H9 (cell line): ENCODE measurements at regions not wholly inside any gene's neighbourhood (a gene's known extent, or its start where the extent isn't known, plus 50 kb on each side); places are given as distances from the start of the nearest gene placed in this dataset.
"Not testable (repeated sequence)": the region's sequence is repeated elsewhere in the genome, so short reads cannot be mapped to it uniquely, and the experiment has no call there.

Experiments used
- DNase-seq: peaks from one replicate; pipeline ENCODE4 v3.0.0-alpha.2; 2017
- H2AFZ ChIP-seq: one replicate; pipeline ENCODE4 v1.6.1; 2013; ENCODE audit warnings: mild to moderate bottlenecking, low read length, control low read depth, moderate library complexity
- H2AK5ac ChIP-seq: 2 replicates; pipeline ENCODE4 v1.6.1; 2013; ENCODE audit warnings: low read length, control low read depth, mixed read lengths; ENCODE audit not compliant: insufficient read length
- H2BK120ac ChIP-seq: one replicate; pipeline ENCODE4 v1.6.1; 2013; ENCODE audit warnings: low read depth, mild to moderate bottlenecking, low read length, control low read depth, inconsistent platforms; ENCODE audit not compliant: poor library complexity, severe bottlenecking
- H2BK12ac ChIP-seq: 2 replicates; pipeline ENCODE4 v1.6.1; 2013; ENCODE audit warnings: low read length, control low read depth, mixed read lengths, low read depth; ENCODE audit not compliant: insufficient read length
- H2BK15ac ChIP-seq: 2 replicates; pipeline ENCODE4 v1.6.1; 2013; ENCODE audit warnings: low read depth, low read length, control low read depth
- H2BK20ac ChIP-seq: one replicate; pipeline ENCODE4 v1.6.1; 2013; ENCODE audit warnings: low read depth, mild to moderate bottlenecking, low read length, control low read depth, inconsistent platforms; ENCODE audit not compliant: poor library complexity, severe bottlenecking
- H2BK5ac ChIP-seq: 2 replicates; pipeline ENCODE4 v1.6.1; 2013; ENCODE audit warnings: low read length, control low read depth, mixed read lengths; ENCODE audit not compliant: insufficient read length
- H3K14ac ChIP-seq: 2 replicates; pipeline ENCODE4 v1.6.1; 2013; ENCODE audit warnings: low read length, control low read depth; ENCODE audit not compliant: insufficient read depth
- H3K18ac ChIP-seq: 2 replicates; pipeline ENCODE4 v1.6.1; 2013; ENCODE audit warnings: low read depth, mild to moderate bottlenecking, mixed read lengths, low read length, control low read depth; ENCODE audit not compliant: insufficient read length
- H3K23ac ChIP-seq: 2 replicates; pipeline ENCODE4 v1.6.1; 2013; ENCODE audit warnings: low read length, control low read depth, mixed read lengths, low read depth; ENCODE audit not compliant: insufficient read length
- H3K23me2 ChIP-seq: 2 replicates; pipeline ENCODE4 v1.6.1; 2013; ENCODE audit warnings: low read depth, mild to moderate bottlenecking, mixed read lengths, low read length, control low read depth; ENCODE audit not compliant: insufficient read length, poor library complexity, severe bottlenecking
- H3K27ac ChIP-seq: 2 replicates; pipeline ENCODE4 v1.5.1; 2013; ENCODE audit warnings: low read length, control low read depth, mixed read lengths, low read depth; ENCODE audit not compliant: insufficient read length
- H3K27me3 ChIP-seq: 2 replicates; pipeline ENCODE4 v1.6.1; 2013; ENCODE audit warnings: low read length, control low read depth, inconsistent platforms; ENCODE audit not compliant: insufficient read depth
- H3K4ac ChIP-seq: 2 replicates; pipeline ENCODE4 v1.6.1; 2013; ENCODE audit warnings: low read depth, mild to moderate bottlenecking, control low read depth, inconsistent platforms, low read length, moderate library complexity
- H3K4me1 ChIP-seq: 2 replicates; pipeline ENCODE4 v1.6.1; 2013; ENCODE audit warnings: low read length, control low read depth, inconsistent platforms; ENCODE audit not compliant: insufficient read depth
- H3K4me2 ChIP-seq: 2 replicates; pipeline ENCODE4 v1.6.1; 2013; ENCODE audit warnings: low read length, control low read depth, mixed read lengths; ENCODE audit not compliant: insufficient read length, insufficient read depth
- H3K56ac ChIP-seq: 2 replicates; pipeline ENCODE4 v1.6.1; 2013; ENCODE audit warnings: low read depth, mild to moderate bottlenecking, mixed read lengths, low read length, control low read depth; ENCODE audit not compliant: insufficient read length
- H3K79me1 ChIP-seq: 2 replicates; pipeline ENCODE4 v1.6.1; 2013; ENCODE audit warnings: low read depth, mild to moderate bottlenecking, moderate library complexity, low read length, control low read depth, inconsistent platforms; ENCODE audit not compliant: insufficient read depth, poor library complexity, severe bottlenecking
- H3K79me2 ChIP-seq: 2 replicates; pipeline ENCODE4 v1.6.1; 2013; ENCODE audit warnings: low read length, control low read depth, inconsistent platforms; ENCODE audit not compliant: insufficient read depth
- H3K9ac ChIP-seq: 2 replicates; pipeline ENCODE4 v1.6.1; 2013; ENCODE audit warnings: low read length, control low read depth, mixed read lengths; ENCODE audit not compliant: insufficient read length; ENCODE audit errors: extremely low read depth
- H3K9me3 ChIP-seq: one replicate; pipeline ENCODE4 v1.6.1; 2013; ENCODE audit warnings: low read depth, low read length, inconsistent platforms; ENCODE audit not compliant: control insufficient read depth
- H3T11ph ChIP-seq: one replicate; pipeline ENCODE4 v1.6.1; 2013; ENCODE audit warnings: mild to moderate bottlenecking, low read length, control low read depth, inconsistent platforms
- H4K20me1 ChIP-seq: one replicate; pipeline ENCODE4 v1.6.1; 2013; ENCODE audit not compliant: control insufficient read depth, insufficient read length, insufficient read depth
- H4K5ac ChIP-seq: 2 replicates; pipeline ENCODE4 v1.6.1; 2013; ENCODE audit warnings: low read depth, mild to moderate bottlenecking, mixed read lengths, low read length, control low read depth; ENCODE audit not compliant: insufficient read length
- H4K8ac ChIP-seq: replicated peaks from 2 replicates; pipeline ENCODE4 v1.6.1; 2013; ENCODE audit warnings: low read length, control low read depth, mixed read lengths, low read depth; ENCODE audit not compliant: insufficient read length
- H4K91ac ChIP-seq: 2 replicates; pipeline ENCODE4 v1.6.1; 2013; ENCODE audit warnings: low read depth, mild to moderate bottlenecking, moderate library complexity, mixed read lengths, low read length, control low read depth; ENCODE audit not compliant: insufficient read length
- H3K27ac Mint-ChIP-seq, 3 experiments: 2 replicates in 2 of 3; 3 replicates in 1 of 3; pipeline ENCODE4 v1.8.0; 2020 to 2021; ENCODE audit warnings: mixed read lengths in 3 of 3, mild to moderate bottlenecking in 1 of 3, moderate library complexity in 1 of 3
- H3K27me3 Mint-ChIP-seq: 2 replicates; pipeline ENCODE4 v1.8.0; 2021; ENCODE audit warnings: low read depth, mild to moderate bottlenecking, moderate library complexity, mixed read lengths
- H3K36me3 Mint-ChIP-seq, 3 experiments: 2 replicates in 2 of 3; 3 replicates in 1 of 3; pipeline ENCODE4 v1.8.0; 2020 to 2021; ENCODE audit warnings: low read depth in 3 of 3, mixed read lengths in 3 of 3; ENCODE audit not compliant: insufficient read depth in 1 of 3
- H3K4me1 Mint-ChIP-seq, 2 experiments: 2 replicates each; pipeline ENCODE4 v1.8.0; 2020; ENCODE audit warnings: mixed read lengths in 2 of 2
- H3K4me3 Mint-ChIP-seq, 2 experiments: 2 replicates in 1 of 2; 3 replicates in 1 of 2; pipeline ENCODE4 v1.8.0; 2020 to 2021; ENCODE audit warnings: mild to moderate bottlenecking in 2 of 2, mixed read lengths in 2 of 2, moderate library complexity in 1 of 2
- H3K9me3 Mint-ChIP-seq, 2 experiments: 2 replicates in 1 of 2; 3 replicates in 1 of 2; pipeline ENCODE4 v1.8.0; 2020; ENCODE audit warnings: mild to moderate bottlenecking in 2 of 2, mixed read lengths in 2 of 2, moderate library complexity in 1 of 2
- WGBS: extraction: QIAGEN DNeasy Blood & Tissue Kit; methylation state at CpG from one replicate; pipeline ENCODE4 v1.1.7; 2013; ENCODE audit warnings: missing lambda C conversion rate, low lambda C conversion rate, mixed read lengths; ENCODE audit not compliant: insufficient read length; ENCODE audit errors: extremely low coverage; 5-methylcytosine and 5-hydroxymethylcytosine counted together
- TF ChIP-seq, protein P1 (sequence below): fragments of 200-600 bp; sonication (generic); conservative IDR thresholded peaks from 3 replicates; pipeline ENCODE4 v1.8.0; 2021; ENCODE audit warnings: antibody characterized with exemption, mild to moderate bottlenecking

DNA sequence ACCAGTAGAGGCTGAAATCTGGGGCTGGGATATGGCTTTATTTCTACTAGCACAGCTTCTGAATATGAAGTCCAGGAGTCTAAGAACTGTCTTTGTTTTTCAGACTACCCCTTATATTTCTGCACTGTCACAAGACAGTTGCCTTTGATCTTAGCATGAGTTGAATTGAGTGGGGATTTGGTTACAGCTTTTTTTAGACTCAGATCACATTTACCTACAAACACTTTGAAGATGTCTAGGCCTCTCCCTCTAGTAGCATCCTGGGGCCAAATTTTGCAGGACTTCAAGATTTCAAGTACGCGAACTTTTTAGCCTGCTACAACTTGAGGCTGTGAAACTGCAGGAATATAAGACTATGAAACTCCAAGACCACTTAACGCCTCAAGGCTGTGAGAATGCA is 240.2 kb downstream of the NEBL start:
- Histone ChIP-seq H2AFZ (no peak overlapping the region), H2BK5ac (no peak overlapping the region), H3K9ac (no peak overlapping the region), H3K27ac (no peak overlapping the region), H3K9me3 (no peaks in the 10 kb centered on the region), H4K8ac (no peak overlapping the region), H3K18ac (no peak overlapping the region), H3K23ac (no peak overlapping the region), H3K4me1 (0 out of 2 replicates have a peak, but pooled peaks cover 6% of the 10 kb centered on the region), H2BK15ac (no peak overlapping the region), H3K23me2 (no peaks in the 10 kb centered on the region), H2BK20ac (no peak overlapping the region), H3K4ac (no peak overlapping the region), H4K91ac (no peak overlapping the region), H3K14ac (no peak overlapping the region), H3T11ph (no peak overlapping the region), H2BK120ac (no peak overlapping the region), H2BK12ac (no peak overlapping the region), H3K27me3 (no peaks in the 10 kb centered on the region), H2AK5ac (no peak overlapping the region), H3K79me1 (no peaks in the 10 kb centered on the region), H3K56ac (no peak overlapping the region), H4K5ac (no peak overlapping the region), H3K79me2 (no peaks in the 10 kb centered on the region), H3K4me2 (no peak overlapping the region), H4K20me1 (no peaks in the 10 kb centered on the region)
- Mint-ChIP-seq H3K9me3 (peaks cover 5 to 6% of the 10 kb centered on the region in 2 experiments; a peak in 2 of 5 replicates), H3K27ac (no peak overlapping the region), H3K36me3 (peaks cover 2 to 4% (median 4%) of the 10 kb centered on the region in 3 experiments; a peak in 4 of 7 replicates), H3K4me1 (peaks cover 7 to 13% of the 10 kb centered on the region in 2 experiments), H3K4me3 (no peak overlapping the region), H3K27me3 (no peaks in the 10 kb centered on the region)
- no peak for DNase-seq
- TF ChIP-seq, protein P1, sequence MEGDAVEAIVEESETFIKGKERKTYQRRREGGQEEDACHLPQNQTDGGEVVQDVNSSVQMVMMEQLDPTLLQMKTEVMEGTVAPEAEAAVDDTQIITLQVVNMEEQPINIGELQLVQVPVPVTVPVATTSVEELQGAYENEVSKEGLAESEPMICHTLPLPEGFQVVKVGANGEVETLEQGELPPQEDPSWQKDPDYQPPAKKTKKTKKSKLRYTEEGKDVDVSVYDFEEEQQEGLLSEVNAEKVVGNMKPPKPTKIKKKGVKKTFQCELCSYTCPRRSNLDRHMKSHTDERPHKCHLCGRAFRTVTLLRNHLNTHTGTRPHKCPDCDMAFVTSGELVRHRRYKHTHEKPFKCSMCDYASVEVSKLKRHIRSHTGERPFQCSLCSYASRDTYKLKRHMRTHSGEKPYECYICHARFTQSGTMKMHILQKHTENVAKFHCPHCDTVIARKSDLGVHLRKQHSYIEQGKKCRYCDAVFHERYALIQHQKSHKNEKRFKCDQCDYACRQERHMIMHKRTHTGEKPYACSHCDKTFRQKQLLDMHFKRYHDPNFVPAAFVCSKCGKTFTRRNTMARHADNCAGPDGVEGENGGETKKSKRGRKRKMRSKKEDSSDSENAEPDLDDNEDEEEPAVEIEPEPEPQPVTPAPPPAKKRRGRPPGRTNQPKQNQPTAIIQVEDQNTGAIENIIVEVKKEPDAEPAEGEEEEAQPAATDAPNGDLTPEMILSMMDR, result no peak
- WGBS, result no CpG with 5 or more reads among the region's 3 CpGs

DNA sequence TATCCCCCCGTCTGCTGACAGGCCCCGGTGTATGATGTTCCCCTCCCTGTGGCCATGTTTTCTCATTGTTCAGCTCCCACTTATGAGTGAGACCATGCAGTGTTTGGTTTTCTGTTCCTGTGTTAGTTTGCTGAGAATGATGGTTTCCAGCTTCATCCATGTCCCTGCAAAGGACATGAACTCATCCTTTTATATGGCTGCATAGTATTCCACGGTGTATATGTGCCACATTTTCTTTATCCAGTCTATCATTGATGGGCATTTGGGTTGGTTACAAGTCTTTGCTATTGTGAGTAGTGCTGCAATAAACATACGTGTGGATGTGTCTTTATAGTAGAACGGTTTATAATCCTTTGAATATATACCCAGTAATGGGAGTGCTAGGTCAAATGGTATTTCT is 244.7 kb downstream of the NEBL start:
- not testable (repeated sequence) for H2BK15ac ChIP-seq, H2AFZ ChIP-seq, H2BK20ac ChIP-seq, H3K9me3 ChIP-seq, H3K27me3 Mint-ChIP-seq, H2BK12ac ChIP-seq, H3K27ac Mint-ChIP-seq, H3T11ph ChIP-seq, H3K79me2 ChIP-seq, H3K79me1 ChIP-seq, H4K20me1 ChIP-seq, H3K27me3 ChIP-seq, H2BK120ac ChIP-seq, H3K36me3 Mint-ChIP-seq, H3K4me1 ChIP-seq, H3K4me1 Mint-ChIP-seq, H3K23ac ChIP-seq, H4K5ac ChIP-seq, H3K23me2 ChIP-seq, H3K14ac ChIP-seq, H2AK5ac ChIP-seq, H3K18ac ChIP-seq, H3K4me2 ChIP-seq, H3K9ac ChIP-seq, H3K56ac ChIP-seq, H3K9me3 Mint-ChIP-seq, H2BK5ac ChIP-seq, H4K8ac ChIP-seq, H3K4ac ChIP-seq, DNase-seq, H4K91ac ChIP-seq, H3K27ac ChIP-seq, H3K4me3 Mint-ChIP-seq
- no CpG with 5 or more reads among the region's 5 CpGs for WGBS
